ENCODE measurements at regions not wholly inside any gene's neighbourhood (a gene's known extent, or its start where the extent isn't known, plus 50 kb on each side); places are given as distances from the start of the nearest gene placed in this dataset.

- TF ChIP-seq, protein P1, sequence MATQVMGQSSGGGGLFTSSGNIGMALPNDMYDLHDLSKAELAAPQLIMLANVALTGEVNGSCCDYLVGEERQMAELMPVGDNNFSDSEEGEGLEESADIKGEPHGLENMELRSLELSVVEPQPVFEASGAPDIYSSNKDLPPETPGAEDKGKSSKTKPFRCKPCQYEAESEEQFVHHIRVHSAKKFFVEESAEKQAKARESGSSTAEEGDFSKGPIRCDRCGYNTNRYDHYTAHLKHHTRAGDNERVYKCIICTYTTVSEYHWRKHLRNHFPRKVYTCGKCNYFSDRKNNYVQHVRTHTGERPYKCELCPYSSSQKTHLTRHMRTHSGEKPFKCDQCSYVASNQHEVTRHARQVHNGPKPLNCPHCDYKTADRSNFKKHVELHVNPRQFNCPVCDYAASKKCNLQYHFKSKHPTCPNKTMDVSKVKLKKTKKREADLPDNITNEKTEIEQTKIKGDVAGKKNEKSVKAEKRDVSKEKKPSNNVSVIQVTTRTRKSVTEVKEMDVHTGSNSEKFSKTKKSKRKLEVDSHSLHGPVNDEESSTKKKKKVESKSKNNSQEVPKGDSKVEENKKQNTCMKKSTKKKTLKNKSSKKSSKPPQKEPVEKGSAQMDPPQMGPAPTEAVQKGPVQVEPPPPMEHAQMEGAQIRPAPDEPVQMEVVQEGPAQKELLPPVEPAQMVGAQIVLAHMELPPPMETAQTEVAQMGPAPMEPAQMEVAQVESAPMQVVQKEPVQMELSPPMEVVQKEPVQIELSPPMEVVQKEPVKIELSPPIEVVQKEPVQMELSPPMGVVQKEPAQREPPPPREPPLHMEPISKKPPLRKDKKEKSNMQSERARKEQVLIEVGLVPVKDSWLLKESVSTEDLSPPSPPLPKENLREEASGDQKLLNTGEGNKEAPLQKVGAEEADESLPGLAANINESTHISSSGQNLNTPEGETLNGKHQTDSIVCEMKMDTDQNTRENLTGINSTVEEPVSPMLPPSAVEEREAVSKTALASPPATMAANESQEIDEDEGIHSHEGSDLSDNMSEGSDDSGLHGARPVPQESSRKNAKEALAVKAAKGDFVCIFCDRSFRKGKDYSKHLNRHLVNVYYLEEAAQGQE (IDR thresholded peaks at IDR 0.05) = no peak
- TF ChIP-seq SP1 (IDR thresholded peaks at IDR 0.05) = no peak
- no peak for TF ChIP-seq GABPA (IDR thresholded peaks at IDR 0.05 in 1 of 2, conservative IDR thresholded peaks at IDR 0.05 in 1 of 2)
- TF ChIP-seq, protein P2, sequence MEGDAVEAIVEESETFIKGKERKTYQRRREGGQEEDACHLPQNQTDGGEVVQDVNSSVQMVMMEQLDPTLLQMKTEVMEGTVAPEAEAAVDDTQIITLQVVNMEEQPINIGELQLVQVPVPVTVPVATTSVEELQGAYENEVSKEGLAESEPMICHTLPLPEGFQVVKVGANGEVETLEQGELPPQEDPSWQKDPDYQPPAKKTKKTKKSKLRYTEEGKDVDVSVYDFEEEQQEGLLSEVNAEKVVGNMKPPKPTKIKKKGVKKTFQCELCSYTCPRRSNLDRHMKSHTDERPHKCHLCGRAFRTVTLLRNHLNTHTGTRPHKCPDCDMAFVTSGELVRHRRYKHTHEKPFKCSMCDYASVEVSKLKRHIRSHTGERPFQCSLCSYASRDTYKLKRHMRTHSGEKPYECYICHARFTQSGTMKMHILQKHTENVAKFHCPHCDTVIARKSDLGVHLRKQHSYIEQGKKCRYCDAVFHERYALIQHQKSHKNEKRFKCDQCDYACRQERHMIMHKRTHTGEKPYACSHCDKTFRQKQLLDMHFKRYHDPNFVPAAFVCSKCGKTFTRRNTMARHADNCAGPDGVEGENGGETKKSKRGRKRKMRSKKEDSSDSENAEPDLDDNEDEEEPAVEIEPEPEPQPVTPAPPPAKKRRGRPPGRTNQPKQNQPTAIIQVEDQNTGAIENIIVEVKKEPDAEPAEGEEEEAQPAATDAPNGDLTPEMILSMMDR (IDR thresholded peaks at IDR 0.05; ENCODE audit: low read depth, low read length, missing input control) = no peak
- TF ChIP-seq TAF1 (conservative IDR thresholded peaks at IDR 0.05) = no peak
- no peak for TF ChIP-seq RXRA (IDR thresholded peaks at IDR 0.05)
- TF ChIP-seq, protein P3, sequence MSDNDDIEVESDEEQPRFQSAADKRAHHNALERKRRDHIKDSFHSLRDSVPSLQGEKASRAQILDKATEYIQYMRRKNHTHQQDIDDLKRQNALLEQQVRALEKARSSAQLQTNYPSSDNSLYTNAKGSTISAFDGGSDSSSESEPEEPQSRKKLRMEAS (IDR thresholded peaks at IDR 0.05) = no peak
- no peak for TF ChIP-seq ATF3 (IDR thresholded peaks at IDR 0.05)
- no peak for TF ChIP-seq RAD21 (IDR thresholded peaks at IDR 0.05)
- no peak for TF ChIP-seq JUND (IDR thresholded peaks at IDR 0.05)
- TF ChIP-seq YY1 (IDR thresholded peaks at IDR 0.05) = no peak
- no peak for TF ChIP-seq HNF4A (conservative IDR thresholded peaks at IDR 0.05)
- TF ChIP-seq FOXA1 (IDR thresholded peaks at IDR 0.05) = no peak
- TF ChIP-seq ZBTB33 (IDR thresholded peaks at IDR 0.05) = no peak
Observed at GRCh38 chr5:125142458-125142857, 396.0 kb upstream of the ZNF608 start.

All from liver (tissue), 3 donors.